ENCODE measurements at regions not wholly inside any gene's neighbourhood (a gene's known extent, or its start where the extent isn't known, plus 50 kb on each side); places are given as distances from the start of the nearest gene placed in this dataset.

- DNase-seq (ENCODE audit: low read depth in 2 of 2) = no peak
Measured at GRCh38 chr7:11895337-11895736, 63.3 kb upstream of the THSD7A start.

DNA sequence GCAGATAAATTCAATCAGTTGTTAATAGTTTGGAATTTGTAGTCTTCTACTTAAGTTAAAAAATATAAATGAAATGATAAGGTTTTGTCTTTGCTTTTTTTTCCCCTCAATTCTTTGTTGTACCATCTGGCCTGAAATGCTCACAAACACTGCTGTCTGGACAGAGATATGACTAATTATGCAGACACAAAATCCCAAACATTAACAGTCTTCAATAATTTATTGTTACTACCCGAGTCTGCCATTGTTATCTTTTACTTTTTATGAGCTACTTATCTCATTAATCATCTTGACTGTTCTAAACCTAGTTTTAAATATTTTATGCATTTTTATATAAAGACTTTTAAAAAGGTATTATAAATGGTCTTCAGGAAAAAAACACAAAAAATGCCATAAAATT, 64.7 kb upstream of the THSD7A start:
- DNase-seq (ENCODE audit: low read depth in 2 of 2) = no peak

DNA sequence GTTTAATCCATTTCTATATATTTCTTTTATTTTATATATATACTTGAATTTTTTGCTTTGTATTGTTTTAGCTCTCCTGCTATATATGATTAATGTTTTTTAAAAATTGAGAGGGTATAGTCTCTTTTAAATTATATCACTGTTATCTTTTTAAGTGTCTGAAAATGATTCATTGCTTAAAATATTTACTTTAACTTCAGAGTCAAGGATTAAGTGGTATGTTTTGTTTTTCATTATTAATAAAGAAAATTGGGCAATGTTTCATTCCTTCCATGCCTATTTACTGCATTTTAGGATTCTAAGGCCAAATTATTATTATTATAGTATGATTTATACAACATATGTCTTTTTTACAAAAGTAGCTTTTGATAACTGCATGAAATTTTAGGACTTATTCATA, 67.2 kb upstream of the THSD7A start:
- no peak for DNase-seq (ENCODE audit: low read depth in 2 of 2)

GRCh38 chr7:11910253-11910652, 78.3 kb upstream of the THSD7A start:
- no peak for DNase-seq (ENCODE audit: low read depth in 2 of 2)

DNA sequence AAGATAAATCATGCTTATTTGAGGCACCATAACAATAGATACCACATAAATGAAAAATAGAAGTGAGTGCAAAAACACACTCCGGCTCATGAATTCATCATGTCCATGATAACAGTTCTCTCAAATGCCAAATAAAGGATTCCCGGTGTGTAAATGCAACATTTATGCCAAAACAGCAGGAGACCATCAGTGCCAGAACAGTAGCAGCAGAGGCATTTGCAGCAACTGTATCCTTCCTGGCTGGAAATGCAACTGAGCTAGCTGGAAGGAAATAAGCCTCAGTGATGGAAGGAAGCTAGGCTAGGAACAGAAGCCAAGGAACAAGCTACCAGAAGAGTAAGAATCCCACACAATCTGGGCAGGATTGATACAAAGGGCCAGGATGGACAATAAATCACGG, 79.9 kb upstream of the THSD7A start:
- no peak for DNase-seq (ENCODE audit: low read depth in 2 of 2)

GRCh38 chr7:11914645-11915044, 82.6 kb upstream of the THSD7A start:
- no peak for DNase-seq (ENCODE audit: low read depth in 2 of 2)

DNA sequence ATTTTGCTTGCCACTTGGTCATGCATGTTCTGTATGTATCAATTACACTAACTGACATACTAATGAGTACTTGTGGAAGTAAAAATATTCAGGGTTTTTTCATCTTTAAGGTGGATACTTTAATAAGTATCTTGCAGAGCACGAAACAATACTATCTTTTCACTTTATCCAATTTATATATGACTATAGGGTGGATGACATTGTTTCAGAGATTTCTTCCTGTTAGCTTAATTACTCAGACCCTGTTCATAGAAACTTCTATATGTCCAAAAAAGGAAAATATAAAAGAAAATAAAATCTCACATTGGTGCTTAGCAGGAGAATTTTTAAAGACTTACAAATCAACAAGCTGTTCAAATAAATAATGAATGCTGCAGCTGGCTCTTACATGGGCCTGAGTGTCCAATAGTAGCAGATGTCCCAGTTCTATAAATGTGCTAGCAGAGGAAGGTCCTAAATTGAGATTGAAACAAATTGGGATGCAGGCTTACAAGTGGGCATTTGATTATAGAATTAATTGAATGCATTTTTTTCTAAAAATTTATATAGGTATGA, 91.5 kb upstream of the THSD7A start:
- no peak for DNase-seq (ENCODE audit: low read depth in 2 of 2)

DNA sequence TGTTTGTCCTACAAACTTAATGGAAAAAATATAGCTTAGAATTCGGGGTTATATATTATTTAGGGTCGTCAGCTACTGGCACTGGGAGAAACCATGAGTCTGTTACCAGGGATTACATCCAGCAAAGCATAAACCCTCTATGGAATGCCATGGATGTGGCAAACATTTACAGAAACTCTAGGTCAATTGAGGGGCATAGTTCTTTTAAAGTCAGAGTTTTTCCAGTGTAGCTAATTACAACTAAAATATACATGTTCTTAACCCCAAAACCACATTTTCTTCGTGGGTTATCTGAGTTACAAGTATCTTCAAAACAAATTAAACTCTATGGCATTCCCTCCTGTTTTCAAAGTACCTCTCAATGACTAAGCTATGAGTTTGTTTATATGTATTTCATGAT, 99.3 kb upstream of the THSD7A start:
- no peak for DNase-seq (ENCODE audit: low read depth in 2 of 2)

DNA sequence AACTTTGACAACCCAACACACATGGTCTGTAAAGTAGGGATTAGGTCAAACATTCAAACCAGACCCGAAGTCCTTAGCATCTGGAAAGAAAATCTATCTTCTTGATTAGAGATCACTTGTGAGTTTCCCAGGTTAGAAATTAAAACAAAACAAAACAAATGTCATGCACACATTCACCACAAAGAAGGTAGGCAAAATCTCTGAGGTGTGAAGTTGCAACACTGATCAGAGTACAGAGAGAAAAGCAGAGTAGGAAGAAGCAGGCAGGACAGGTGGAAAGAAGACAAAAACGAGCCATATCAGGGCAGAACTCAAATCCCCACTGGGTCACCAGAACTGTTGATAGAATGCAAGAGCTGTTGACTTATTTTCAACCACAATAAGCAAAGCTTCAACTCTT, 102.8 kb upstream of the THSD7A start:
- DNase-seq (ENCODE audit: low read depth in 2 of 2) = no peak

DNA sequence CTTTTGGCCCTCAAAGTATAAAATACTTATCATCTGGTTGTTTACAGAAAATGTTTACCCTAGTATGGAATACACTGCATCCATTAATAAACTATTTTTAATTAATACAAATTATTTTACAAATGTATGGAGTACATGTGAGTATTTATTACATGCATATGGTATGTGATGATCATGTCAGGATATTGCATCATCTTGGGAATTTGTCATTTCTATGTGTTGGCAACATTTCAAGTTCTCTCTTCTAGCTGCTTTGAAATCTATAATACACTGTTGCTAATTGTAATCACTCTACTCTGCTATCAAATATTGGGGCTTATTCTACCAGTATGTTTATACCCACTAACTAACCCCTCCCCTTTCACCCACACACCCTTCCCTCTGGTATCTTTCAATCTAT, 103.9 kb upstream of the THSD7A start:
- no peak for DNase-seq (ENCODE audit: low read depth in 2 of 2)

GRCh38 chr7:11946794-11947193, 114.8 kb upstream of the THSD7A start:
- DNase-seq (ENCODE audit: low read depth in 2 of 2) = no peak

DNA sequence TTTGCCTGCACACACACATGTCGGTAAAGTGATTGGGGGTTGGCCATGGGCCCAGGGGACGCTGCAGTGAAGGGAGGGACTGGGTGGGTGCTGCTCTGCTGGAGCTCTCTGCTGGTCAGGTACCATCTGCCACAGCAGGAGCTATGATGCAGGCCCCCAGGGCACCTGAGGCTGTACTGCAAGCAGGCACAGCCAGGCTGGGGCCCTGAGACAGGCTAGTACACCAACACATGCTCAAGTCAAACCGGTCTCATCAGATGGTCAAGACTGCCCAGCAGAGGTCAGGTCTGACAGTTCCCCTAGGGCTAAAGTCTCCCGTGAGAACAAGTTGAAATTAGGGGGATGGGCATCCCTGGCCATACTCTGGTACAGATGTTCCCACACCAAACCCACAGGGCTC, 118.3 kb upstream of the THSD7A start:
- DNase-seq (ENCODE audit: low read depth in 2 of 2) = no peak

DNA sequence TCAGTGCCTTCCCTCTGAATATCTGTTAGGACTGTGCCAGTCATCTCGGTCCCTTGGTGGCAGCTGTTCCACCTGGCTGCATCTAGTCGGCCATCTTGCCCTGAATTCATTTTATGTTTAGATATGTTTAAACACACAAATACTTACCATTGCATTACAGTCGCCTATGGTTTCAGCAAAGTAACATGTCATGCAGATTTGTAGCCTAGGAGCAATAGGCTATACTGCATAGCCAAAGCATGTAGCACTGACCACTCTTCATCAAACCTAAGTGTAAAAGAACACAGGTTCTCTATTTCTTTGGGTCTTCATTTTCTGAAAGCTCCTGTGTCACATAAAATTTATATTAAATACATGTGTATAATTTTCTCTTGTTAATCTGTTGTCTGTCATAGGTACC, 118.9 kb upstream of the THSD7A start:
- DNase-seq (ENCODE audit: low read depth in 2 of 2) = no peak

DNA sequence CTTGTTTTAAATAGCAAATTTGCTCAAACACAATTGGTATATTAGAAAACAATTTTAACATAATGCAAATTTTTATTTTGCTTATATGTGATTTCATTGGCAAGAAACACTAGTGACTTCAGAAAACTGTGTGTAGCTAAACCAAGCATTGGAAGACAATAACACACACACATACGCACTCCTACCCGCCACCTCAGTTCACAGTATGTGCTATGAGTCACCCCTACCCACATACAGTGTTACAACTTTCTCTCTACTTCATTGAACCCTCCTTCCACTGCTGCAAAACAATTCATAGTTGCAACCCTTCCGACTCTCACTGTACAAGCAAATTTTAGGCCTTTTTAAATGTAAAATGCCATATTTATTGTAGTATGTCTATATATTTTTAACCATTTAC, 119.9 kb upstream of the THSD7A start:
- DNase-seq (ENCODE audit: low read depth in 2 of 2) = no peak

GRCh38 chr7:11952972-11953371, 121.0 kb upstream of the THSD7A start:
- no peak for DNase-seq (ENCODE audit: low read depth in 2 of 2)

DNA sequence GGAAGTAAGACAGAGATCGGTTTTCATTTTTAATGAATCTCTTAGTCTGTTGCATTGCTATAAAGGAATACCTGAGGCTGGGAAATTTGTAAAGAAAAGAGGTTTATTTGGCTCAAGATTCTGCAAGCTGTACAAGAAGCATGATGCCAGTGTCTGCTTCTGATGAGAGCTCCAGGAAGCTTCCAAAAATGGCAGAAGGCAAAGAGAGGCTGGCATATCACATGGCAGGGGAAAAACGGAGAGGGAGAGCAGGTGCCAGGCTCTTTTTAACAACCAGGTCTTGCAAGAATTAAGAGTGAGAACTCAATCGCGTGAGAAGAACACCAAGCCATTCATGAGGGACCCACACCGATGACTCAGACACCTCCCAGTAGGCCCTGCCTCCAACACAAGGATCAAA, 125.0 kb upstream of the THSD7A start:
- DNase-seq (ENCODE audit: low read depth in 2 of 2) = no peak

GRCh38 chr7:11957956-11958355, 126.0 kb upstream of the THSD7A start:
- DNase-seq (ENCODE audit: low read depth in 2 of 2) = no peak

- no peak for DNase-seq (ENCODE audit: low read depth in 2 of 2)
Measured at GRCh38 chr7:11959121-11959520, 127.1 kb upstream of the THSD7A start.

GRCh38 chr7:11960621-11961020, 128.6 kb upstream of the THSD7A start:
- DNase-seq (ENCODE audit: low read depth in 2 of 2) = no peak

GRCh38 chr7:11969643-11970042, 137.6 kb upstream of the THSD7A start:
- no peak for DNase-seq (ENCODE audit: low read depth in 2 of 2)

DNA sequence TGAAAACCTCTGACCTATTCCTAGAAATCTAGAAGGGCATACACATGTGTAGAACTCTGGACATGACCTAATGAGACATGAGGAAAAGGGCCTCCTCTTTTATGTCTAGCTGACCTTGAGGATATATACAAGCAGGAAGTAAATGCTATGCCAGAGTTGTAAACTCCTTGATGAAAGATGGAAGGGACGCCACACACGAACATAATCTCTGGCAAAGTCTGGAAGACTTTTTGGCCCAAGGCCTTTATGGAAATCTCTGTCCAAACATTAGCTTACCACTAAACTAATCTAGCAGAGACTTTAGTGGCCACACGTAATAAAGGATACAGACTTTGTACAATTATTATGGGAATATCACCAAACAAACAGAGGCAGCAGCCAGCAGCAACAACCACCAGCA, 138.1 kb upstream of the THSD7A start:
- no peak for DNase-seq (ENCODE audit: low read depth in 2 of 2)

- DNase-seq (ENCODE audit: low read depth in 2 of 2) = no peak
Measured at GRCh38 chr7:11985376-11985775, 153.4 kb upstream of the THSD7A start.

- DNase-seq (ENCODE audit: low read depth in 2 of 2) = no peak
Measured at GRCh38 chr7:11985971-11986370, 154.0 kb upstream of the THSD7A start.

DNA sequence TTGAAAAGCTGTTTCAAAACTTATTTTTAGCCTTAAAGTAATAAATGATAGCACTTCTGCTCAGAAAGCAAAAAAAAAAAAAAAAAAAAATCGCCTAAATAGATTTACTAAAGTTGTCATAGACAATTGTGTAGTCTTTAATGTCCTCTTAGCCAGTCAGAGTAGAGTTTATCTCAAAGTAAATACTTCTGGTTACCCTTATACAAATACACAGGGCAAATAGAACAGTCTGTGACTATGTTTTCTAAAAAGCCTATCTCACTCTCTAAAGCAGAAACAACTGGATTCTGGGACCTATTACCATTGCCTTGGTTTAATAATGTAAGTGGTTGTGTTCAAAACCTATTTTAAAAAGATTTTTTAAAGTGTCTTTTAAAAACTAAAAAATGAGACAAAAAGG, 156.2 kb upstream of the THSD7A start:
- no peak for DNase-seq (ENCODE audit: low read depth in 2 of 2)

- DNase-seq (ENCODE audit: low read depth in 2 of 2) = no peak
Measured at GRCh38 chr7:12002428-12002827, 170.4 kb upstream of the THSD7A start.
